ENCODE measurements at regions not wholly inside any gene's neighbourhood (a gene's known extent, or its start where the extent isn't known, plus 50 kb on each side); places are given as distances from the start of the nearest gene placed in this dataset.

DNA sequence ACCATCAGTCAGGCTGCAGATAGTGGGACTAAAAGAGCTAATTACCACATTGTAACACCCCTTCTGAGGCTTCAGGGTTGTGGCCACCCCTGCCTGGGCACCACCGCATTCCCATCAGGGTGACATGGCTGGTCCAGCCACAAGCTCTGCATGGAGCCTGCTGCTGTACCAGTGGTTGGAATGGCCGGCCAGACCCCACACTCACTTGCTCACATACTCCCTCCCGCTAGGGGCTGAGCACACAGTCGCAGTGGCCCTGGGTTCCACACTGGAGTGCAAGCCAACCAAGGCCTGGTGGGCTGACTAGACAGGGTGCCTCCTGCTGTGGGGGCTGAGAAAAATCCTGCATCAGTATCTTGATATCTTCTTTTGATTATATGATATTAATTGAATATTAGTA, 182.8 kb upstream of the STK17B start:
- peaks cover 1% of the 10 kb centered on the region for H3K27me3 Mint-ChIP-seq (ENCODE audit: insufficient read depth, low read depth, poor library complexity)
- Histone ChIP-seq H3K79me2 (replicated peaks; ENCODE audit: insufficient read depth) (no peaks in the 10 kb centered on the region), H3K36me3 (ENCODE audit: insufficient read depth) (no peaks in the 10 kb centered on the region; the same call in 1 of the 2 replicates), H2AFZ (no peak overlapping the region), H3K27me3 (ENCODE audit: insufficient read depth) (peaks cover 10% of the 10 kb centered on the region), H3K4me1 (ENCODE audit: insufficient read depth) (no peaks in the 10 kb centered on the region), H3K4me3 (no peak overlapping the region), H3K9me2 (ENCODE audit: insufficient read depth) (no peaks in the 10 kb centered on the region; the same call in 1 of the 2 replicates), H3K4me2 (no peak overlapping the region), H3K27ac (ENCODE audit: low read depth) (no peak overlapping the region), H3F3A (replicated peaks; ENCODE audit: low read depth) (no peaks in the 10 kb centered on the region), H4K20me1 (replicated peaks; ENCODE audit: insufficient read depth) (no peaks in the 10 kb centered on the region)
- no peak for ATAC-seq
- DNase-seq (ENCODE audit: low spot score): no peak
- peaks cover 9% of the 10 kb centered on the region; the same call in 2 of the 3 replicates for H3K36me3 Mint-ChIP-seq (ENCODE audit: low read depth)
- no peak overlapping the region for H3K27ac Mint-ChIP-seq
- H3K9me3 Mint-ChIP-seq: peaks cover 19% of the 10 kb centered on the region
- TF ChIP-seq EZH2phosphoT487 (IDR thresholded peaks at IDR 0.05; ENCODE audit: unreplicated experiment) (no peak), JUNB (IDR thresholded peaks at IDR 0.05; ENCODE audit: unreplicated experiment) (no peak)
- H3K4me3 Mint-ChIP-seq: no peak overlapping the region
- peaks cover 7% of the 10 kb centered on the region for H3K4me1 Mint-ChIP-seq

DNA sequence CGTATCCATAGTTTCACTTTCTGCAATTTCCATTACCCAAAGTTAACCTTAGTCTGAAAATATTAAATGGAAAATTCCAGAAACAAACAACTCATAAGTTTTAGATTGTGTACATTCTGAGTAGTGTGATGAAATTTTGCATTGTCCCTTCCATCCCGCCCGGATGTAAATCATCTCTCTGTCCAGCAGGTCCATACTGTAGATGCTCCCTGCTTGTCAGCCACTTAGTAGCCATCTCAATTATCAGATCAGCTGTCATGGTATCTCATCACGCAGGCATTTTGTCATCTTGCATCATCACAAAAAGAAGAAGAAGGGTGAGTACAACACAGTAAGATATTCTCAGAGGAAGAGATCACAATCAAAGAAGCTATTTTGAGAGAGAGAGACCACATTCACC, 185.0 kb upstream of the STK17B start:
- Histone ChIP-seq H3K79me2 (replicated peaks; ENCODE audit: insufficient read depth) (no peaks in the 10 kb centered on the region), H3K36me3 (ENCODE audit: insufficient read depth) (no peaks in the 10 kb centered on the region; the same call in 1 of the 2 replicates)
- peaks cover 9% of the 10 kb centered on the region; the same call in 2 of the 3 replicates for H3K36me3 Mint-ChIP-seq (ENCODE audit: low read depth)
- TF ChIP-seq, protein P1, sequence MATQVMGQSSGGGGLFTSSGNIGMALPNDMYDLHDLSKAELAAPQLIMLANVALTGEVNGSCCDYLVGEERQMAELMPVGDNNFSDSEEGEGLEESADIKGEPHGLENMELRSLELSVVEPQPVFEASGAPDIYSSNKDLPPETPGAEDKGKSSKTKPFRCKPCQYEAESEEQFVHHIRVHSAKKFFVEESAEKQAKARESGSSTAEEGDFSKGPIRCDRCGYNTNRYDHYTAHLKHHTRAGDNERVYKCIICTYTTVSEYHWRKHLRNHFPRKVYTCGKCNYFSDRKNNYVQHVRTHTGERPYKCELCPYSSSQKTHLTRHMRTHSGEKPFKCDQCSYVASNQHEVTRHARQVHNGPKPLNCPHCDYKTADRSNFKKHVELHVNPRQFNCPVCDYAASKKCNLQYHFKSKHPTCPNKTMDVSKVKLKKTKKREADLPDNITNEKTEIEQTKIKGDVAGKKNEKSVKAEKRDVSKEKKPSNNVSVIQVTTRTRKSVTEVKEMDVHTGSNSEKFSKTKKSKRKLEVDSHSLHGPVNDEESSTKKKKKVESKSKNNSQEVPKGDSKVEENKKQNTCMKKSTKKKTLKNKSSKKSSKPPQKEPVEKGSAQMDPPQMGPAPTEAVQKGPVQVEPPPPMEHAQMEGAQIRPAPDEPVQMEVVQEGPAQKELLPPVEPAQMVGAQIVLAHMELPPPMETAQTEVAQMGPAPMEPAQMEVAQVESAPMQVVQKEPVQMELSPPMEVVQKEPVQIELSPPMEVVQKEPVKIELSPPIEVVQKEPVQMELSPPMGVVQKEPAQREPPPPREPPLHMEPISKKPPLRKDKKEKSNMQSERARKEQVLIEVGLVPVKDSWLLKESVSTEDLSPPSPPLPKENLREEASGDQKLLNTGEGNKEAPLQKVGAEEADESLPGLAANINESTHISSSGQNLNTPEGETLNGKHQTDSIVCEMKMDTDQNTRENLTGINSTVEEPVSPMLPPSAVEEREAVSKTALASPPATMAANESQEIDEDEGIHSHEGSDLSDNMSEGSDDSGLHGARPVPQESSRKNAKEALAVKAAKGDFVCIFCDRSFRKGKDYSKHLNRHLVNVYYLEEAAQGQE (IDR thresholded peaks at IDR 0.05; ENCODE audit: unreplicated experiment): no peak
- TF ChIP-seq EZH2 (IDR thresholded peaks at IDR 0.05; ENCODE audit: low read depth, unreplicated experiment) (no peak), CREB1 (CRISPR knock-in tag; IDR thresholded peaks at IDR 0.05; ENCODE audit: low read depth) (no peak), ZNF114 (CRISPR knock-in tag; IDR thresholded peaks at IDR 0.05) (no peak), JUNB (IDR thresholded peaks at IDR 0.05; ENCODE audit: unreplicated experiment) (no peak), EZH2phosphoT487 (IDR thresholded peaks at IDR 0.05; ENCODE audit: unreplicated experiment) (no peak)
- TF ChIP-seq, protein P2, sequence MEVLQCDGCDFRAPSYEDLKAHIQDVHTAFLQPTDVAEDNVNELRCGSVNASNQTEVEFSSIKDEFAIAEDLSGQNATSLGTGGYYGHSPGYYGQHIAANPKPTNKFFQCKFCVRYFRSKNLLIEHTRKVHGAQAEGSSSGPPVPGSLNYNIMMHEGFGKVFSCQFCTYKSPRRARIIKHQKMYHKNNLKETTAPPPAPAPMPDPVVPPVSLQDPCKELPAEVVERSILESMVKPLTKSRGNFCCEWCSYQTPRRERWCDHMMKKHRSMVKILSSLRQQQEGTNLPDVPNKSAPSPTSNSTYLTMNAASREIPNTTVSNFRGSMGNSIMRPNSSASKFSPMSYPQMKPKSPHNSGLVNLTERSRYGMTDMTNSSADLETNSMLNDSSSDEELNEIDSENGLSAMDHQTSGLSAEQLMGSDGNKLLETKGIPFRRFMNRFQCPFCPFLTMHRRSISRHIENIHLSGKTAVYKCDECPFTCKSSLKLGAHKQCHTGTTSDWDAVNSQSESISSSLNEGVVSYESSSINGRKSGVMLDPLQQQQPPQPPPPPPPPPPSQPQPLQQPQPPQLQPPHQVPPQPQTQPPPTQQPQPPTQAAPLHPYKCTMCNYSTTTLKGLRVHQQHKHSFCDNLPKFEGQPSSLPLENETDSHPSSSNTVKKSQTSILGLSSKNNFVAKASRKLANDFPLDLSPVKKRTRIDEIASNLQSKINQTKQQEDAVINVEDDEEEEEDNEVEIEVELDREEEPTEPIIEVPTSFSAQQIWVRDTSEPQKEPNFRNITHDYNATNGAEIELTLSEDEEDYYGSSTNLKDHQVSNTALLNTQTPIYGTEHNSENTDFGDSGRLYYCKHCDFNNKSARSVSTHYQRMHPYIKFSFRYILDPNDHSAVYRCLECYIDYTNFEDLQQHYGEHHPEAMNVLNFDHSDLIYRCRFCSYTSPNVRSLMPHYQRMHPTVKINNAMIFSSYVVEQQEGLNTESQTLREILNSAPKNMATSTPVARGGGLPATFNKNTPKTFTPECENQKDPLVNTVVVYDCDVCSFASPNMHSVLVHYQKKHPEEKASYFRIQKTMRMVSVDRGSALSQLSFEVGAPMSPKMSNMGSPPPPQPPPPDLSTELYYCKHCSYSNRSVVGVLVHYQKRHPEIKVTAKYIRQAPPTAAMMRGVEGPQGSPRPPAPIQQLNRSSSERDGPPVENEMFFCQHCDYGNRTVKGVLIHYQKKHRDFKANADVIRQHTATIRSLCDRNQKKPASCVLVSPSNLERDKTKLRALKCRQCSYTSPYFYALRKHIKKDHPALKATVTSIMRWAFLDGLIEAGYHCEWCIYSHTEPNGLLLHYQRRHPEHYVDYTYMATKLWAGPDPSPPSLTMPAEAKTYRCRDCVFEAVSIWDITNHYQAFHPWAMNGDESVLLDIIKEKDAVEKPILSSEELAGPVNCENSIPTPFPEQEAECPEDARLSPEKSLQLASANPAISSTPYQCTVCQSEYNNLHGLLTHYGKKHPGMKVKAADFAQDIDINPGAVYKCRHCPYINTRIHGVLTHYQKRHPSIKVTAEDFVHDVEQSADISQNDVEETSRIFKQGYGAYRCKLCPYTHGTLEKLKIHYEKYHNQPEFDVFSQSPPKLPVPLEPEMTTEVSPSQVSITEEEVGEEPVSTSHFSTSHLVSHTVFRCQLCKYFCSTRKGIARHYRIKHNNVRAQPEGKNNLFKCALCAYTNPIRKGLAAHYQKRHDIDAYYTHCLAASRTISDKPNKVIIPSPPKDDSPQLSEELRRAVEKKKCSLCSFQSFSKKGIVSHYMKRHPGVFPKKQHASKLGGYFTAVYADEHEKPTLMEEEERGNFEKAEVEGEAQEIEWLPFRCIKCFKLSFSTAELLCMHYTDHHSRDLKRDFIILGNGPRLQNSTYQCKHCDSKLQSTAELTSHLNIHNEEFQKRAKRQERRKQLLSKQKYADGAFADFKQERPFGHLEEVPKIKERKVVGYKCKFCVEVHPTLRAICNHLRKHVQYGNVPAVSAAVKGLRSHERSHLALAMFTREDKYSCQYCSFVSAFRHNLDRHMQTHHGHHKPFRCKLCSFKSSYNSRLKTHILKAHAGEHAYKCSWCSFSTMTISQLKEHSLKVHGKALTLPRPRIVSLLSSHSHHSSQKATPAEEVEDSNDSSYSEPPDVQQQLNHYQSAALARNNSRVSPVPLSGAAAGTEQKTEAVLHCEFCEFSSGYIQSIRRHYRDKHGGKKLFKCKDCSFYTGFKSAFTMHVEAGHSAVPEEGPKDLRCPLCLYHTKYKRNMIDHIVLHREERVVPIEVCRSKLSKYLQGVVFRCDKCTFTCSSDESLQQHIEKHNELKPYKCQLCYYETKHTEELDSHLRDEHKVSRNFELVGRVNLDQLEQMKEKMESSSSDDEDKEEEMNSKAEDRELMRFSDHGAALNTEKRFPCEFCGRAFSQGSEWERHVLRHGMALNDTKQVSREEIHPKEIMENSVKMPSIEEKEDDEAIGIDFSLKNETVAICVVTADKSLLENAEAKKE (CRISPR knock-in tag; IDR thresholded peaks at IDR 0.05): no peak
- TF ChIP-seq, protein P3, sequence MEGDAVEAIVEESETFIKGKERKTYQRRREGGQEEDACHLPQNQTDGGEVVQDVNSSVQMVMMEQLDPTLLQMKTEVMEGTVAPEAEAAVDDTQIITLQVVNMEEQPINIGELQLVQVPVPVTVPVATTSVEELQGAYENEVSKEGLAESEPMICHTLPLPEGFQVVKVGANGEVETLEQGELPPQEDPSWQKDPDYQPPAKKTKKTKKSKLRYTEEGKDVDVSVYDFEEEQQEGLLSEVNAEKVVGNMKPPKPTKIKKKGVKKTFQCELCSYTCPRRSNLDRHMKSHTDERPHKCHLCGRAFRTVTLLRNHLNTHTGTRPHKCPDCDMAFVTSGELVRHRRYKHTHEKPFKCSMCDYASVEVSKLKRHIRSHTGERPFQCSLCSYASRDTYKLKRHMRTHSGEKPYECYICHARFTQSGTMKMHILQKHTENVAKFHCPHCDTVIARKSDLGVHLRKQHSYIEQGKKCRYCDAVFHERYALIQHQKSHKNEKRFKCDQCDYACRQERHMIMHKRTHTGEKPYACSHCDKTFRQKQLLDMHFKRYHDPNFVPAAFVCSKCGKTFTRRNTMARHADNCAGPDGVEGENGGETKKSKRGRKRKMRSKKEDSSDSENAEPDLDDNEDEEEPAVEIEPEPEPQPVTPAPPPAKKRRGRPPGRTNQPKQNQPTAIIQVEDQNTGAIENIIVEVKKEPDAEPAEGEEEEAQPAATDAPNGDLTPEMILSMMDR (conservative IDR thresholded peaks at IDR 0.05; ENCODE audit: low read depth in 2 of 2): no peak
- TF ChIP-seq, protein P4, sequence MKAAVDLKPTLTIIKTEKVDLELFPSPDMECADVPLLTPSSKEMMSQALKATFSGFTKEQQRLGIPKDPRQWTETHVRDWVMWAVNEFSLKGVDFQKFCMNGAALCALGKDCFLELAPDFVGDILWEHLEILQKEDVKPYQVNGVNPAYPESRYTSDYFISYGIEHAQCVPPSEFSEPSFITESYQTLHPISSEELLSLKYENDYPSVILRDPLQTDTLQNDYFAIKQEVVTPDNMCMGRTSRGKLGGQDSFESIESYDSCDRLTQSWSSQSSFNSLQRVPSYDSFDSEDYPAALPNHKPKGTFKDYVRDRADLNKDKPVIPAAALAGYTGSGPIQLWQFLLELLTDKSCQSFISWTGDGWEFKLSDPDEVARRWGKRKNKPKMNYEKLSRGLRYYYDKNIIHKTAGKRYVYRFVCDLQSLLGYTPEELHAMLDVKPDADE (IDR thresholded peaks at IDR 0.05): no peak

More for the DNA sequence above, 185.0 kb upstream of the STK17B start:
- ATAC-seq (no peak), DNase-seq (ENCODE audit: low spot score) (no peak)
- no peak overlapping the region for H3K4me3 Mint-ChIP-seq
- peaks cover 1% of the 10 kb centered on the region for H3K27me3 Mint-ChIP-seq (ENCODE audit: insufficient read depth, low read depth, poor library complexity)
- H3K4me2 ChIP-seq: no peak overlapping the region
- no peak overlapping the region for H3K27ac ChIP-seq (ENCODE audit: low read depth)
- H3K27ac Mint-ChIP-seq: no peak overlapping the region
- peaks cover 10% of the 10 kb centered on the region for H3K27me3 ChIP-seq (ENCODE audit: insufficient read depth)
- peaks cover 7% of the 10 kb centered on the region for H3K4me1 Mint-ChIP-seq
- no peaks in the 10 kb centered on the region for H3K4me1 ChIP-seq (ENCODE audit: insufficient read depth)
- H3F3A ChIP-seq (replicated peaks; ENCODE audit: low read depth): no peaks in the 10 kb centered on the region
- no peaks in the 10 kb centered on the region for H4K20me1 ChIP-seq (replicated peaks; ENCODE audit: insufficient read depth)
- no peaks in the 10 kb centered on the region; the same call in 1 of the 2 replicates for H3K9me2 ChIP-seq (ENCODE audit: insufficient read depth)
- H3K4me3 ChIP-seq: no peak overlapping the region
- no peak overlapping the region for H2AFZ ChIP-seq
- H3K9me3 Mint-ChIP-seq: peaks cover 19% of the 10 kb centered on the region

All from GM23338 (cell line).